ENCODE measurements at regions not wholly inside any gene's neighbourhood (a gene's known extent, or its start where the extent isn't known, plus 50 kb on each side); places are given as distances from the start of the nearest gene placed in this dataset.

GRCh38 chr5:51033215-51033614 is 350.0 kb upstream of the ISL1 start:
- Histone ChIP-seq H3K9me2 (replicated peaks; ENCODE audit: insufficient read depth) (no peaks in the 10 kb centered on the region), H3K79me2 (no peaks in the 10 kb centered on the region), H3K4me3 (no peak overlapping the region), H3K27ac (no peak overlapping the region), H3K9me3 (ENCODE audit: low read depth) (no peaks in the 10 kb centered on the region), H4K20me1 (ENCODE audit: insufficient read depth, poor library complexity, severe bottlenecking) (no peaks in the 10 kb centered on the region), H3K27me3 (no peaks in the 10 kb centered on the region), H2AFZ (no peak overlapping the region), H3K4me2 (no peak overlapping the region), H3K4me1 (ENCODE audit: insufficient read depth) (no peaks in the 10 kb centered on the region), H3K36me3 (replicated peaks; ENCODE audit: insufficient read depth, low read depth) (no peaks in the 10 kb centered on the region)
- no peak for DNase-seq (ENCODE audit: low spot score)
- TF ChIP-seq EZH2phosphoT487 (IDR thresholded peaks at IDR 0.05; ENCODE audit: low read depth, severe bottlenecking, unreplicated experiment) (no peak), EZH2 (IDR thresholded peaks at IDR 0.05; ENCODE audit: borderline replicate concordance) (no peak)
- TF ChIP-seq, protein P1, sequence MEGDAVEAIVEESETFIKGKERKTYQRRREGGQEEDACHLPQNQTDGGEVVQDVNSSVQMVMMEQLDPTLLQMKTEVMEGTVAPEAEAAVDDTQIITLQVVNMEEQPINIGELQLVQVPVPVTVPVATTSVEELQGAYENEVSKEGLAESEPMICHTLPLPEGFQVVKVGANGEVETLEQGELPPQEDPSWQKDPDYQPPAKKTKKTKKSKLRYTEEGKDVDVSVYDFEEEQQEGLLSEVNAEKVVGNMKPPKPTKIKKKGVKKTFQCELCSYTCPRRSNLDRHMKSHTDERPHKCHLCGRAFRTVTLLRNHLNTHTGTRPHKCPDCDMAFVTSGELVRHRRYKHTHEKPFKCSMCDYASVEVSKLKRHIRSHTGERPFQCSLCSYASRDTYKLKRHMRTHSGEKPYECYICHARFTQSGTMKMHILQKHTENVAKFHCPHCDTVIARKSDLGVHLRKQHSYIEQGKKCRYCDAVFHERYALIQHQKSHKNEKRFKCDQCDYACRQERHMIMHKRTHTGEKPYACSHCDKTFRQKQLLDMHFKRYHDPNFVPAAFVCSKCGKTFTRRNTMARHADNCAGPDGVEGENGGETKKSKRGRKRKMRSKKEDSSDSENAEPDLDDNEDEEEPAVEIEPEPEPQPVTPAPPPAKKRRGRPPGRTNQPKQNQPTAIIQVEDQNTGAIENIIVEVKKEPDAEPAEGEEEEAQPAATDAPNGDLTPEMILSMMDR (IDR thresholded peaks at IDR 0.05; ENCODE audit: poor library complexity) = no peak
- 79% methylated on average over 4 of the region's 4 CpGs for WGBS (ENCODE audit: low lambda C conversion rate, missing lambda C conversion rate)

DNA sequence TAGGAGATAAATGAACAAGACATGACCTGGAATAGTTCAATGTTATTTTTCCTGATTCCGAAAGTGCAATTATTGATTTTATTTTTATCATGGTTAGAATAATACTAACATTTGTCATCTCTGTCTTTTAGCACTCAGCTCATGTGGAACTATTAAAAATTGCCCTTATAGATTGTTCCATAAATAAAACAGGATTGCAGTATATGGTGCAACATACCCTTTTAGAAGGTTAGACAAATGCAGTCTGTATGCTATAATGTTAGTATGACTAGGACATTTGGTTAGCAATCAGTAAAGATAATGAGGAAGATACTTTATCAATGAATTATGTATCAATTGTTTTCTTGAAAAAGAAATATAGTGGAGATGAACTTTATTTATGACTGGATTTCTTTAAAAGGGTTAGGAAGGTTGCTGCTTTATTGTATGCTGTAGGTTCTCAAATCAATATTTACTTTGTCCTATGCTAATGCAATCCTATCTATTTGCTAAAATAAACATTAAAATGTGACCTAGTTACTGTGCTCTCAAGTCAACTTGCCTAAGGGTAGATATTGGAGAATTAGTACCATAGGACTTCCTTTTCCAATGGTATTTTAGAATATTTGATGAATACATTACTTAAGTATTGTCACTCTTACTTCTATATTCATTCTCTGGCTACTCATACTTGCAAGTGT is 348.9 kb upstream of the ISL1 start:
- DNase-seq (ENCODE audit: low spot score) = no peak
- H3K4me3 ChIP-seq = no peak overlapping the region
- TF ChIP-seq, protein P1 (IDR thresholded peaks at IDR 0.05; ENCODE audit: poor library complexity) = no peak
- TF ChIP-seq EZH2phosphoT487 (IDR thresholded peaks at IDR 0.05; ENCODE audit: low read depth, severe bottlenecking, unreplicated experiment) (no peak), EZH2 (IDR thresholded peaks at IDR 0.05; ENCODE audit: borderline replicate concordance) (no peak)
- H4K20me1 ChIP-seq (ENCODE audit: insufficient read depth, poor library complexity, severe bottlenecking) = no peaks in the 10 kb centered on the region
- no peak overlapping the region for H3K27ac ChIP-seq
- no peak overlapping the region for H2AFZ ChIP-seq
- H3K79me2 ChIP-seq = no peaks in the 10 kb centered on the region
- H3K4me1 ChIP-seq (ENCODE audit: insufficient read depth) = no peaks in the 10 kb centered on the region
- 92% methylated on average over 1 of the region's 1 CpG for WGBS (ENCODE audit: low lambda C conversion rate, missing lambda C conversion rate)
- no peaks in the 10 kb centered on the region for H3K9me2 ChIP-seq (replicated peaks; ENCODE audit: insufficient read depth)
- H3K9me3 ChIP-seq (ENCODE audit: low read depth) = no peaks in the 10 kb centered on the region
- no peaks in the 10 kb centered on the region for H3K36me3 ChIP-seq (replicated peaks; ENCODE audit: insufficient read depth, low read depth)
- no peaks in the 10 kb centered on the region for H3K27me3 ChIP-seq
- H3K4me2 ChIP-seq = no peak overlapping the region

- no peak for TF ChIP-seq EZH2 (IDR thresholded peaks at IDR 0.05; ENCODE audit: borderline replicate concordance)
- TF ChIP-seq, protein P1 (IDR thresholded peaks at IDR 0.05; ENCODE audit: poor library complexity) = no peak
- no peak for TF ChIP-seq EZH2phosphoT487 (IDR thresholded peaks at IDR 0.05; ENCODE audit: low read depth, severe bottlenecking, unreplicated experiment)
- H3K9me3 ChIP-seq (ENCODE audit: low read depth) = no peaks in the 10 kb centered on the region
- no peak overlapping the region for H3K4me3 ChIP-seq
- H3K4me2 ChIP-seq = no peak overlapping the region
- 64% methylated on average over 6 of the region's 6 CpGs for WGBS (ENCODE audit: low lambda C conversion rate, missing lambda C conversion rate)
- no peak overlapping the region for H2AFZ ChIP-seq
- H3K9me2 ChIP-seq (replicated peaks; ENCODE audit: insufficient read depth) = no peaks in the 10 kb centered on the region
- no peak overlapping the region for H3K27ac ChIP-seq
- no peaks in the 10 kb centered on the region for H3K27me3 ChIP-seq
- no peaks in the 10 kb centered on the region for H4K20me1 ChIP-seq (ENCODE audit: insufficient read depth, poor library complexity, severe bottlenecking)
- no peaks in the 10 kb centered on the region for H3K79me2 ChIP-seq
- no peaks in the 10 kb centered on the region for H3K4me1 ChIP-seq (ENCODE audit: insufficient read depth)
- no peaks in the 10 kb centered on the region for H3K36me3 ChIP-seq (replicated peaks; ENCODE audit: insufficient read depth, low read depth)
- DNase-seq (ENCODE audit: low spot score) = no peak
Measured at GRCh38 chr5:51039424-51040329, 343.6 kb upstream of the ISL1 start.

All from hepatocyte (in vitro differentiated cells).